MM.1S (cell line): ENCODE measurements at regions not wholly inside any gene's neighbourhood (a gene's known extent, or its start where the extent isn't known, plus 50 kb on each side); places are given as distances from the start of the nearest gene placed in this dataset.

Experiments used
- EZH2 ChIP-seq: fragments of 300-600 bp; sonication (generic); optimal IDR thresholded peaks from 2 replicates; pipeline ENCODE3; 2017; ENCODE audit warnings: low read depth, mild to moderate bottlenecking, antibody characterized with exemption, low read length, mixed read lengths
- EZH2phosphoT487 ChIP-seq: fragments of 300-600 bp; sonication (generic); IDR thresholded peaks from 2 replicates; pipeline ENCODE4 v1.6.1; 2018; ENCODE audit warnings: antibody characterized with exemption, low read length
- TF ChIP-seq, protein P1 (sequence below): fragments of 300-600 bp; sonication (generic); IDR thresholded peaks from 2 replicates; pipeline ENCODE4 v1.5.1; 2016; ENCODE audit warnings: antibody characterized with exemption, low read length, mixed read lengths

DNA sequence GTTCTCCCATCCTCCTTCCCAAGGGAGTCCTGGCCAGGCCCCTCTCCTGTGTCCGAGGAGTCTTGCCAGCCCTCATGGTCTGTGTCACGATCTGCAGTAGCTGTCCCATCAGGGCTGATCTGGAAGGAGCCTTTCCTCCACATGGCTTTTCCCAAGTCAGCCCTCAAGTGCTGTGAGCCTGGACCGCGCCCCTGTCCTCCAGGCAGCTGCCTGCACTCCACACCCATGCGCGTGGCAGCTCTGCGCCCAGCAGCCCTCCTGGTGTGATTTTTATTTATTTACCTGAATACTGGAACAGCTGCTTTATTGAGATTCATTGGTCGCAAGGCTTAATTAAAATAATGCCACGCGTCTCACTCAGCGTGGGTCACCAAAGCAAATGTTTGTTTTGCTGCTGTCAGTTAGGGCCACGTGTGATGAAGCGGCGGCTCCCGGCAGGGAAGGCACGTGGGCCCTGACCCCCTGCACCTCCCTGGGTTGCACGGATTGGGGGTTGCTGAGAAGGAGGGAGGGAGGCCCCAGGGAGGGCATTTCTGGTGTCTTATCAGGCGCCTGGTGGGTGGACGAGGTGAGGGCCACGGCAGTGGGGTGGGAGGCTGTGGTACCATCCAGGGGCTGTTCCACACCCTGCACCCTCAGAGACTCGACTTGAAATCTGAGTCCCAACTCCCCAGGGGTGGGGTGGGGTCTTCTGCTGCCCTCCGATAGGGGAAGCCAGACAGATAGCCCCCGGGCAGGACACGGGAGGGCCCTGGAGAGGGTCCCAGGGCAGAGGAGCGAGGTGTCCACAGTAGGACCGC is 206.3 kb upstream of the C14orf180 start:
- TF ChIP-seq, protein P1, sequence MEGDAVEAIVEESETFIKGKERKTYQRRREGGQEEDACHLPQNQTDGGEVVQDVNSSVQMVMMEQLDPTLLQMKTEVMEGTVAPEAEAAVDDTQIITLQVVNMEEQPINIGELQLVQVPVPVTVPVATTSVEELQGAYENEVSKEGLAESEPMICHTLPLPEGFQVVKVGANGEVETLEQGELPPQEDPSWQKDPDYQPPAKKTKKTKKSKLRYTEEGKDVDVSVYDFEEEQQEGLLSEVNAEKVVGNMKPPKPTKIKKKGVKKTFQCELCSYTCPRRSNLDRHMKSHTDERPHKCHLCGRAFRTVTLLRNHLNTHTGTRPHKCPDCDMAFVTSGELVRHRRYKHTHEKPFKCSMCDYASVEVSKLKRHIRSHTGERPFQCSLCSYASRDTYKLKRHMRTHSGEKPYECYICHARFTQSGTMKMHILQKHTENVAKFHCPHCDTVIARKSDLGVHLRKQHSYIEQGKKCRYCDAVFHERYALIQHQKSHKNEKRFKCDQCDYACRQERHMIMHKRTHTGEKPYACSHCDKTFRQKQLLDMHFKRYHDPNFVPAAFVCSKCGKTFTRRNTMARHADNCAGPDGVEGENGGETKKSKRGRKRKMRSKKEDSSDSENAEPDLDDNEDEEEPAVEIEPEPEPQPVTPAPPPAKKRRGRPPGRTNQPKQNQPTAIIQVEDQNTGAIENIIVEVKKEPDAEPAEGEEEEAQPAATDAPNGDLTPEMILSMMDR, result no peak
- TF ChIP-seq EZH2, result no peak
- no peak for TF ChIP-seq EZH2phosphoT487
